ENCODE measurements at regions not wholly inside any gene's neighbourhood (a gene's known extent, or its start where the extent isn't known, plus 50 kb on each side); places are given as distances from the start of the nearest gene placed in this dataset.
"Not testable (repeated sequence)": the region's sequence is repeated elsewhere in the genome, so short reads cannot be mapped to it uniquely, and the experiment has no call there.

DNA sequence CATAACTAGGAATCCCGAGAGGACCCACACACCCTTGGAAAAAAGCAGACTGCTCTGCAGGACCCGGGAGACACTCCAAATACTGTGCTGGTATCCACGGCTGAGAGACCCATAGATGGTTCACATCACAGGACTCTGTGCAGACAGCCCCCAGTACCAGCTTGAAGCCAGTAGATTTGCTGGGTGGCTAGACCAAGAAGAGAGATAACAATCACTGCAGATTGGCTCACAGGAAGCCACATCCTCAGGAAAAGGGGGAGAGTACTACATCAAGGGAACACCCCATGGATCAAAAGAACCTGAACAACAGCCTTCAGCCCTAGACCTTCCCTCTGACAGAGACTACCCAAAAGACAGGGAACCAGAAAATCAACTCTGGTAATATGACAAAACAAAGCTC lies 223.8 kb upstream of the LRATD1 start:
- no peak for DNase-seq

DNA sequence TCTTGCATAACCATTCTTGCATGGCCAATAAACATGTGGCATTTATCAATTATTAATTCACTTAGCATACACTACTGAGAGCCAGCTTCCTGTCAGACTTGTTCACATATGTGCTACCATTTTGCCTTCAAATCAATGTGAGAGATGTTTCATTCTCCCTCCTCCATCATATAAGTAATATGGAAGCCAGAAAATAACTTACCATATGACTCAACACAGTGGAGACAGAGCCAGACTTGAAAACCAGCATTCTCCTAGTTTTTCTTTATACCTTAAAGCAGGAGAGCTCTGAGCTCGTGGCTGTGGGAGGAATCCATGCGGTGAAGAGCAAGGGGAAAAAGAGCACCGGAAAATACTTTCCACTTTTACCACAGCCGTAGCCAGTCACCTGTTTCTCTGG lies 215.0 kb upstream of the LRATD1 start:
- DNase-seq, result no peak

- DNase-seq, result no peak
These were observed 214.4 kb upstream of the LRATD1 start for GRCh38 chr2:14418115-14418514.

DNA sequence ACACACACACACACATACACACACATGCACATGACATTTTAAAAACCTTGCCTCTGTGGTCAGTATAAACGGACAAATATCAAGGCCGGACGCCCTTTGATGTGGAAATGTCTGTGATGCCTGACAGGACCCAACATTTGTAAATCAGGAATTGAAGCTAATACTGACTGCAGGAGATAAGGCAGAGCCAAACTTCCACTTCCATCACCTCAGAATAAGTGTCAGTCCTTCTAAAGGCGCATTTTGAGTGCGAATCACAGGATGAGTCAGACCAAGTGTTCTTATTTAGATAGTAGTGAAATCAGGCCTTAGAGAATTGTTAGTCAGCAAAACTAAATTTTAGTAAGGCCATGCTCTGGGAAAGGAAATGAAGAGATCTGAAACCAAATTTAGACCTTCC lies 211.7 kb upstream of the LRATD1 start:
- no peak for DNase-seq

GRCh38 chr2:14422426-14422825 lies 210.1 kb upstream of the LRATD1 start:
- DNase-seq, result no peak

DNA sequence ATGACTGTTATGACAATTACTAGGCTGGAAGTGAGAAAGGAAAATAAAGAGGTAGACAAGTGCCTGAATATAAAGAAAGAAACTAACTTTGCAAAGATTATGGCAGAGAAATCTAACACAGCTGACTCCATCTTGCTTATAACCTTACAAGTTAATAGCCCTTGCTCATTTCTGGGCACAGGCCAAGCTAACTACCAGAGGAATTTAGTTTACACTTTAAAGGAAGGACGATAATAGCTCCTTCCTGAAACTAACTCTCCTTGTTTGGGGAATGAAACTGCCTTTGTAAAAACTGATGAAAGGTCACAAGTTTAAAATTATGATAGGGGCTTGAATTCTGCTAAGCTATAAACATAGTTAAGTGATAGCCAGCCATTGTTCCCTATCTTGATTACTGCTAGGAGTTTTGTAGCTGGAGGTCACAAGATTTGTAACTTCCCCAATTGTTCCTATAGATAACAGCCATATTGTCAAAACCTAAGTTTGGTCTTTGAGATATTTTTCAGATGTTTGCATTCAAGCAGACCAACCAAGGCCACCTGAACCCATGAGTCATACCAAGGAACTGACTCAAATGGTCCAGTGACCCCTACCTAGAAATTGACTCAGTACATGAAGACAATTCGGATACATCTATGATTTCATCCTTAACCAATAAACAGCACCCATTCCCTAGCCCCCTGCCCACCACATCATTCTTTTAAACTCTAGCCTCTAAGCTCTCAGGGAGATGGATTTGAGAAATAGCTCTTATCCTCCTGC lies 209.2 kb upstream of the LRATD1 start:
- no peak for DNase-seq

DNA sequence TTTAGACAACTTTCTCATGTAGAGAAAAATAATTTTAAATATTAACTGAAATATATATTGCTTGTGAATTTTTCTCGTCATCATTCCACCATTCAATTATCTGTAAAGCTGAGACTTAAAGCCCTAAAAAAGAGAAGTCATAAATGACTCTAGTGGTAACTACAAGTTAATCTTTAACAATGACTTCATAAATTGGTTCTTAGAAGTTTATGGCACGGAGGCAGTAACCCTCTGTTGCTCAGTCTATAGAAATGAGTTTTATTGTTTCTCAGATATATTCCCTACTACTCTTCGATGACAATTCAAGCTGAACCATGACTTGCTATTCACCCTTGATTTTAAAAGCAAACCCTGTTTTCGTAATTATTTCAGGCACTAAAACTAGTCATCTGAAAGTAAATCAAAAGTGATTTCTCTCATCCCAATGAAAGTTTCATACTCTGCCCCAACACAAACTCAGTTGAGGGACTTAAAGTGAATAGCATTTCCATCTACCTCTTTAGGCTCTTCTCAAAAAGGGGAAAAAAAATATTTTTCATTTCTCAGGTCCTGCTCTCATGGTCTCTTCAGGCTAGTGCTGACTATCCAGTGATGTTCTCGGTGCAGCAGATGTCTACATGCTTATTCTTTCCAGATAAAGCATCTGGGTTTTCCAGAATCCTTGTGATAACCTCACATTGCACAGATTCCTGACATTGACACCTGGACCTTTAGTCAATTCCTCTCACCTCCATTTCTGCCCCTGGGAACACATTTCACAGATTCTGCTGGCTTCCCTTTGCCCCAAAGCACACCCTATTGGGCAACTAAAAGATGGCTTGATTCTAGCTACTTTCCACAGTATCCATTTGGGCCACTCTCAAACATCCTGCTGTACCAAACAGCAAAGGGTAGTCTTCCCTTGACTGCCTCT lies 207.8 kb upstream of the LRATD1 start:
- no peak for DNase-seq

DNA sequence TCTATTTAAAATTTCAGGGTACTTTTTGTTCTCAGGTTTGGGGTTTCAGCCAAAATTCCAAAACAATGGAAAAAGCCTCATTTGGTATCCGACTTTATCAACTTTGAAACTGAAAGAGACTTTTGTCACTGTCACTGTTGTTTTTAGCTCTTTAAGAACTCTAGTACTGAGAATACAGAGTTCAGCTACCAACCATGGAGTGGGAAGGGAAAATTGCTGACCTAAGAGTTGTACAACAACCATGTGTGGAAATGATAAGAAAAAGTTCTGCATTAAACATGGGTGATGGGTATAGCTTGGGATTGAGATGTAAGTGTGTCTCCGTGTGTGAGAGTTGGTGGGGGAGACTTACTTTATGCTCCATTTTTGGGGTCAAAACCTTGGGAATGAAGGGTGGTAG lies 206.6 kb upstream of the LRATD1 start:
- no peak for DNase-seq

GRCh38 chr2:14428056-14428455 lies 204.5 kb upstream of the LRATD1 start:
- no peak for DNase-seq

- DNase-seq, result no peak
These were observed 198.5 kb upstream of the LRATD1 start for GRCh38 chr2:14433946-14434495.

DNA sequence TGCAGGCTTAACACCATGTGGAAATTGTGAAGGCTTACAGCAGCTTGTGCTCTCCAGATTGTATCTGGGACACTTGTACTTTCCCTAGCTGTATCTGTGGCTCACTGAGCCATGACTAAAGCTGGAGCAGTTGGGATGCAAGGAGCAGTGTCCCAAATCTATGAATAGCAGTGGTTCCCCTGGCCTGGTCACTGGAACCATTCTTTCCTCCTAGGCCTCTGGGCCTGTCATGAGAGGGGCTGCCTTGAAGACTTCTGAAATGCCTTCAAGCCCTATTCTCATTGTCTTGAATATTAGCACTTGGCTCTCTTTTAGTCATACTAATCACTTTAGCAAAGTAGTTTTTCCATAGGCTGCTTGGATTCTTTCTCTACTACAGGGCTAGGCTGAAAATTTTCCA lies 186.8 kb upstream of the LRATD1 start:
- no peak for DNase-seq

- DNase-seq, result no peak
These were observed 184.2 kb upstream of the LRATD1 start for GRCh38 chr2:14448340-14448739.

GRCh38 chr2:14451312-14451711 lies 181.2 kb upstream of the LRATD1 start:
- no peak for DNase-seq

DNA sequence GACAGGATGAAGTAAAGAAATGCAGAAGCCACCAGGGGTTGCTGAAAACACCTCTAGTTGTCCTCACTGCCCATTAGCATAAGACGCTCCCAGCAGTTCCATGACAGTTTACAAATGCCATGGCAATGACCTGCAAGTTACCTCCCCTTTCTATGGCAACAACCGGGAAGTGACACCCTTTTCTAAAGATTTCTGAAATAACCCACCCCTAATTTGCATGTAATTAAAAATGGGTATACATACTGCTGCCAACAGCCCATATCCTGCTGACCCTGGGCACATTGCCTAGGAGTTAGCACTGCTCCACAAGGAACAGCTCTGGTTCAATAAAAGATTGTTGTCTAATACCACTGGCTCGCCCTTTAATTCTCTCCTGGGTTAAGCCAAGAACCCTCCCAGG lies 178.3 kb upstream of the LRATD1 start:
- DNase-seq, result no peak

DNA sequence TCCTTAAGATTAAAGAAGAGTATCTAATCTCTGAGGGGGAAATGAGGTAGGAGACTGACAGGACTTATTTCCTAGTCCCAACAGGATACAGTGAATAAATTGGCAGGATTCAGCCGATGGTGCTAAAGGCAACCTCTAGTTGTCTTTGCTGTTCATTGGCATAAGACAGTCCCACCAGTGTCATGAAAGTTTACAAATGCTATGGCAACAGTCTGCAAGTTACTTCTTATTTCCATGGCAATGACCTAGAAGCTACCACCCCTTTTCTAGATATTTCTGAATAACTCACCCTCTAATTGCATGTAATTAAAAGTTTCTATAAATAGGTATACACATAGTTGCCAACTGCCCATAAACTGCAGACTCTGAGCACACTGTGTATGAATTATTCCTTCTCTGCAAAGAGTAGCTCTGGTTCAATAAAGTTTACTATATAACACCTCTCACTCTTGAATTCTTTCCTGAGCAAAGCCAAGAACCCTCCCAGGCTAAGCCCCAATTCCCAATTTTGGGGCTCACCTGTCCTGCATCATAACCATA lies 172.7 kb upstream of the LRATD1 start:
- DNase-seq, result no peak

GRCh38 chr2:14475994-14476393 lies 156.5 kb upstream of the LRATD1 start:
- no peak for DNase-seq

DNA sequence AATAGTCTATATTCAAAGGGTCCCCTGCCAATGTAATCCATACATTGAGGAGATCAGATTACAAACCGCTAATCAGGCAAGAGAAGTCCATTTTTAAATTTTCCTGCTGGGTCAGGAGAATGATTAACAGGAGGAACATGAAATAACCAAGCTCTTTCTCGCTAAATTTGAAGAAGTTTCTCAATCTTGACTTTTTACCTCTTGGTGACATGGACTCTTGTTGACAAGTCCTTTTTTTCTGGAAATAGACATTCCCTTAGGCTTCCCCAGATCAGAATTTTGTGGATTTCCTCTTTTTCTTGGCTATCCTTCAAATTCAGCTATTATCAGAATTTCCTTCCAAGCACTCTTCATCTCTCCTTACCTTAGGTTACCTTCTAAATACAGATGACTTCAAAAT lies 153.0 kb upstream of the LRATD1 start:
- no peak for DNase-seq

- DNase-seq, result no peak
These were observed 152.4 kb upstream of the LRATD1 start for GRCh38 chr2:14480120-14480519.

DNA sequence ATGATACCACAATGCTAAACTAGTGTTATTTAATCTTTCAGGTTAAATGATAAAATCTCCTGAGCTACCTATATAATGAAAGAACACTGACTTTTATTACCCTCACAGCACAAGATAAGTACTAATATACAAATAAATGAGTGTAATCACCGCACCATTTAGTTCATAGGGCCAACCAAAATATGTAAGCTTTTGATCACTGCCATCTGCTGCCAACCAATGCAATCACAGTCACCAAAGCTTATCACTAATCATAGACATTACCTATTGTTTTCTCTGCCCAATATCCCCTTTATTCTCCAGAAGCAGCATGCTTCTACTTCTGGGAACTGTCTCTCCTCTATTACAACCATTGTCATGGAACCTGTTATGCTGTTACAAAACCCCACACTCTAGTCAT lies 151.6 kb upstream of the LRATD1 start:
- DNase-seq, result no peak

DNA sequence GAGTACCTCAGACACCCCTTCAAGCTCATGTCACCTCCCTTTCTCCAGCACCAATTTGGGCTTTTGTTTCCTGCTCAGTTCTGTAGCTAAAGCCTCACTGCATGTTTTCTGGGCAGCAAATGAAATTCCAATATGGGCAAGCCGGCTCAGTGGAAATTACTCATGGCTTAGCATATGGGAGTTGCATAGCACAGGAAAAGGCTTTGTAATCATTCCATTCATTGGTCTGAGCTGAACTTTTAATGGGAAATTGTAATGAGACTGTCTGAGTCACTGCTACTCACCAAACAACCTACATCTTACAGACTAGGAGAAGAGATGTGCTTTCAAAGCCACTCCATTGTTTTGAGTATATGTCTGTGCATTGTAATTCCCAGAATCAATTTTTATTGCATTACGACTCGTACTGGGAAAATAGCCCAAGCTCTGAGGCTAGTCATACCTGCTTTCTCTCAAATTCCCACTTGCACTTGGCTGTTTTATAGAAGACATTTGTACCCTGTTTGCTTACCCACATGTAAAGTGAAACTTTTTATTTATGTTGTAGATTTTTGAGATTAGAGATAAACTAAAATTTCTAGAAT lies 139.5 kb upstream of the LRATD1 start:
- no peak for DNase-seq

- no peak for DNase-seq
These were observed 137.8 kb upstream of the LRATD1 start for GRCh38 chr2:14494759-14495158.

GRCh38 chr2:14501061-14501460 lies 131.5 kb upstream of the LRATD1 start:
- no peak for DNase-seq

GRCh38 chr2:14506955-14507354 lies 125.6 kb upstream of the LRATD1 start:
- DNase-seq, result not testable (repeated sequence)

Measured in activated T-cell treated with anti-CD3 and anti-CD28 coated beads, Interleukin-2, amount 50 U/mL, for 1 hour (primary cell).